IPS-18a (cell line): ENCODE measurements at regions not wholly inside any gene's neighbourhood (a gene's known extent, or its start where the extent isn't known, plus 50 kb on each side); places are given as distances from the start of the nearest gene placed in this dataset.

Experiments
- H3K27ac ChIP-seq: one replicate; pipeline ENCODE4 v1.5.1; 2013; ENCODE audit warnings: low read length
- H3K27me3 ChIP-seq: one replicate; pipeline ENCODE4 v1.6.1; 2013; ENCODE audit warnings: mild to moderate bottlenecking, low read length; ENCODE audit not compliant: control insufficient read depth, insufficient read depth
- H3K36me3 ChIP-seq: one replicate; pipeline ENCODE4 v1.6.1; 2013; ENCODE audit warnings: low read depth, low read length; ENCODE audit not compliant: control insufficient read depth
- H3K4me1 ChIP-seq: one replicate; pipeline ENCODE4 v1.6.1; 2013; ENCODE audit warnings: low read depth, low read length; ENCODE audit not compliant: control insufficient read depth
- H3K4me3 ChIP-seq: one replicate; pipeline ENCODE4 v1.5.1; 2013; ENCODE audit warnings: low read length
- H3K9ac ChIP-seq: one replicate; pipeline ENCODE4 v1.6.1; 2013; ENCODE audit warnings: mild to moderate bottlenecking, low read length, moderate library complexity
- H3K9me3 ChIP-seq: one replicate; pipeline ENCODE4 v1.6.1; 2013; ENCODE audit warnings: low read depth, low read length; ENCODE audit not compliant: control insufficient read depth

- Histone ChIP-seq H3K4me1 (no peaks in the 10 kb centered on the region), H3K27ac (no peak overlapping the region), H3K9me3 (no peaks in the 10 kb centered on the region), H3K4me3 (no peak overlapping the region), H3K27me3 (no peaks in the 10 kb centered on the region), H3K36me3 (no peaks in the 10 kb centered on the region), H3K9ac (no peak overlapping the region)
Measured at GRCh38 chr13:90806016-90806615, 541.4 kb upstream of the MIR17HG start.

GRCh38 chr13:90806892-90807291 lies 540.6 kb upstream of the MIR17HG start:
- H3K36me3 ChIP-seq = no peaks in the 10 kb centered on the region

GRCh38 chr13:90808838-90809237 lies 538.6 kb upstream of the MIR17HG start:
- H3K9ac ChIP-seq = no peak overlapping the region
- H3K27me3 ChIP-seq = no peaks in the 10 kb centered on the region
- H3K4me3 ChIP-seq = no peak overlapping the region
- no peaks in the 10 kb centered on the region for H3K4me1 ChIP-seq
- no peaks in the 10 kb centered on the region for H3K36me3 ChIP-seq
- no peak overlapping the region for H3K27ac ChIP-seq
- H3K9me3 ChIP-seq = no peaks in the 10 kb centered on the region

More at GRCh38 chr13:90806892-90807291, 540.6 kb upstream of the MIR17HG start:
- Histone ChIP-seq H3K9me3 (no peaks in the 10 kb centered on the region), H3K4me3 (no peak overlapping the region), H3K9ac (no peak overlapping the region), H3K27ac (no peak overlapping the region), H3K4me1 (no peaks in the 10 kb centered on the region), H3K27me3 (no peaks in the 10 kb centered on the region)

GRCh38 chr13:90824032-90824431 lies 523.5 kb upstream of the MIR17HG start:
- Histone ChIP-seq H3K27ac (no peak overlapping the region), H3K9me3 (no peaks in the 10 kb centered on the region), H3K27me3 (no peaks in the 10 kb centered on the region), H3K4me1 (no peaks in the 10 kb centered on the region), H3K4me3 (no peak overlapping the region), H3K36me3 (no peaks in the 10 kb centered on the region), H3K9ac (no peak overlapping the region)

GRCh38 chr13:90826688-90827087 lies 520.8 kb upstream of the MIR17HG start:
- Histone ChIP-seq H3K27ac (no peak overlapping the region), H3K9ac (no peak overlapping the region), H3K27me3 (no peaks in the 10 kb centered on the region), H3K9me3 (no peaks in the 10 kb centered on the region), H3K36me3 (no peaks in the 10 kb centered on the region), H3K4me3 (no peak overlapping the region), H3K4me1 (peaks cover 3% of the 10 kb centered on the region)

GRCh38 chr13:90830782-90831181 lies 516.7 kb upstream of the MIR17HG start:
- Histone ChIP-seq H3K9ac (no peak overlapping the region), H3K27me3 (no peaks in the 10 kb centered on the region), H3K36me3 (no peaks in the 10 kb centered on the region), H3K4me1 (peaks cover 3% of the 10 kb centered on the region), H3K4me3 (no peak overlapping the region), H3K9me3 (no peaks in the 10 kb centered on the region), H3K27ac (no peak overlapping the region)

GRCh38 chr13:90833951-90834350 lies 513.5 kb upstream of the MIR17HG start:
- Histone ChIP-seq H3K9me3 (no peaks in the 10 kb centered on the region), H3K27ac (no peak overlapping the region), H3K27me3 (no peaks in the 10 kb centered on the region), H3K4me3 (no peak overlapping the region), H3K9ac (no peak overlapping the region), H3K36me3 (no peaks in the 10 kb centered on the region), H3K4me1 (peaks cover 3% of the 10 kb centered on the region)

GRCh38 chr13:90834700-90835099 lies 512.8 kb upstream of the MIR17HG start:
- Histone ChIP-seq H3K4me1 (peaks cover 3% of the 10 kb centered on the region), H3K4me3 (no peak overlapping the region), H3K27me3 (no peaks in the 10 kb centered on the region), H3K27ac (no peak overlapping the region), H3K36me3 (no peaks in the 10 kb centered on the region), H3K9me3 (no peaks in the 10 kb centered on the region), H3K9ac (no peak overlapping the region)

GRCh38 chr13:90835826-90836225 lies 511.7 kb upstream of the MIR17HG start:
- Histone ChIP-seq H3K9ac (no peak overlapping the region), H3K4me3 (no peak overlapping the region), H3K27me3 (no peaks in the 10 kb centered on the region), H3K27ac (no peak overlapping the region), H3K4me1 (no peaks in the 10 kb centered on the region), H3K36me3 (no peaks in the 10 kb centered on the region), H3K9me3 (no peaks in the 10 kb centered on the region)

- H3K27ac ChIP-seq = no peak overlapping the region
- H3K4me1 ChIP-seq = no peaks in the 10 kb centered on the region
- no peak overlapping the region for H3K9ac ChIP-seq
- no peaks in the 10 kb centered on the region for H3K9me3 ChIP-seq
- H3K27me3 ChIP-seq = no peaks in the 10 kb centered on the region
- no peaks in the 10 kb centered on the region for H3K36me3 ChIP-seq
- H3K4me3 ChIP-seq = no peak overlapping the region
Measured at GRCh38 chr13:90838317-90838960, 509.0 kb upstream of the MIR17HG start.

GRCh38 chr13:90839061-90839460 lies 508.4 kb upstream of the MIR17HG start:
- Histone ChIP-seq H3K4me3 (no peak overlapping the region), H3K9ac (no peak overlapping the region), H3K4me1 (no peaks in the 10 kb centered on the region), H3K9me3 (no peaks in the 10 kb centered on the region), H3K36me3 (no peaks in the 10 kb centered on the region), H3K27ac (no peak overlapping the region), H3K27me3 (no peaks in the 10 kb centered on the region)

- no peaks in the 10 kb centered on the region for H3K27me3 ChIP-seq
- no peak overlapping the region for H3K27ac ChIP-seq
- no peaks in the 10 kb centered on the region for H3K9me3 ChIP-seq
- H3K4me1 ChIP-seq = peaks cover 9% of the 10 kb centered on the region
- H3K9ac ChIP-seq = no peak overlapping the region
- no peaks in the 10 kb centered on the region for H3K36me3 ChIP-seq
- no peak overlapping the region for H3K4me3 ChIP-seq
Measured at GRCh38 chr13:90846936-90847335, 500.6 kb upstream of the MIR17HG start.
